Sciatic nerve (tissue), 2 donors: ENCODE measurements at regions not wholly inside any gene's neighbourhood (a gene's known extent, or its start where the extent isn't known, plus 50 kb on each side); places are given as distances from the start of the nearest gene placed in this dataset.
"Not testable (repeated sequence)": the region's sequence is repeated elsewhere in the genome, so short reads cannot be mapped to it uniquely, and the experiment has no call there.

ENCODE experiments used
- ATAC-seq: fragments of 200-7000 bp; cut with Tn5 transposase; one replicate; pipeline ENCODE4 v1.9.1; 2020; ENCODE audit warnings: mild to moderate bottlenecking, moderate library complexity
- DNase-seq: peaks from one replicate; pipeline ENCODE4 v3.0.0-alpha.2; 2020; ENCODE audit warnings: low spot score
- intact Hi-C: fragments of 100-400 bp; cut with DNase I; formaldehyde crosslinking; loops from one replicate; pipeline ENCODE4 v1.14.2; 2022
- donor health status: DM: no; HTN: no; CAD: no.
- donor health status: DM: no; HTN: no; CAD: no.

DNA sequence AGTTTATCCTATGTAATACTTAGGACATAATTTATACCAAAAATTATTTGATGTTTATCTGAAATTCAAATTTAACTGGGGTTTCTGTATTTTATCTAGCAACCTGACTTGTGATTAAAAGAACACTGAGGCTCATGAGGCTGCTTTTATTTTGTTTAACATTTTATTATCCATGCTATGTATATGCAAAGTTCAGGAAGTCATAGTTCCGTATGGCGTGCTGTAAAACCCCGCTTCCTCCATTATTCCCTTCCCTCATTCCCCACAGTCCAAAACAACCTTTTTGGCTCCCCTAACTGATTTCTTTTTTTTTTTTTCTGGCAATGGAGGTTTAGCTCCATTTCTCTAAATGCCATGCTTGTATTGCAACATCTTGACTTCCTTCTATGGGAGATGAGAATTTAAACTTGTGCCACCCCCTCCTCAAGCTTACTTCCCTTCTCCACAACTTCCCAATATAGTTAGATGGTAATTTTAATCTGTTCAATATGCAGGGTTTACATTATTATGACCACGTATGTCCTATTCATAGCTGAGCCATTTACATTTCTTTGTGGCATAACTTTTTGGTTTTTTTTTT is 138.0 kb upstream of the DNAH14 start:
- intact Hi-C loops: no loop called here
- ATAC-seq: no peak
- DNase-seq: no peak

DNA sequence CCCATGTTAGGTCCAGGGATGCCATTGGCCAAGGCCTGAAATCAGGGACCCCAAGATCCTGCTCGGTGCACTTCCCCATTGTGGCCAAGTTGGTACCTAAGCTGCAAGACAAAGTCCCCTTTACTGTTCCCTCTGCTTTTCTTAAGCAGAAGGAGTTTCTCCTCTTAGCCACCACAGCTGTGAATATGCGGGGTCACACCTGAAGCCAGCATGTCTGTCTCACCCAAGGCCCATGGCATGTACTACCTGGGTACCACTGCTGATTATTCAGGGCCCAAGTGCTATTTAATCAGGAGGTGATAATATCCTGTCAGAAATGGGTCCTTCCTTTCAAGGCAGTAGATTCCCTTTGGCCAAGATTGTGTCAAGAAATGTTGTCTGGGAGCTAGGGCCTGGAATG is 133.9 kb upstream of the DNAH14 start:
- intact Hi-C loops: no loop called here
- no peak for DNase-seq
- ATAC-seq: no peak

DNA sequence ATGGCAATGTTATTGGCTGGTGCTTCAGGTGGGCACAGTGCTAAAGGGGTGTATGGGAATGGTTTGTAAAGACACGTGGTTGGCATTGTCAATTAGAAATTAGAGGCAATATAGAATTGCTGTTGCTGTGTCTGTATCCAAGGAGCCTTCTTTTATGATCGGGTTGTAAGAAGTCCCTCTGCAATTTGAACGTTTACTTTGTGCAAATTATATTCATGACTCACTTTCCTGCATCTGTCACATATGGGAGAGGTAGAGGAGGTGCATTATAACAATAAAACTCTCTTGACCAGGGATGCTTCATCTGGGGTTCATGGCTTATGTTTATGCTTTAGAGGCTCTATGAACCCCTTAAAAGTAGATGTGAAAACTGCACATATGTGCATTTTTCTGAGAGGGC is 130.4 kb upstream of the DNAH14 start:
- DNase-seq (no peak), ATAC-seq (no peak)
- intact Hi-C loops: no loop called here

DNA sequence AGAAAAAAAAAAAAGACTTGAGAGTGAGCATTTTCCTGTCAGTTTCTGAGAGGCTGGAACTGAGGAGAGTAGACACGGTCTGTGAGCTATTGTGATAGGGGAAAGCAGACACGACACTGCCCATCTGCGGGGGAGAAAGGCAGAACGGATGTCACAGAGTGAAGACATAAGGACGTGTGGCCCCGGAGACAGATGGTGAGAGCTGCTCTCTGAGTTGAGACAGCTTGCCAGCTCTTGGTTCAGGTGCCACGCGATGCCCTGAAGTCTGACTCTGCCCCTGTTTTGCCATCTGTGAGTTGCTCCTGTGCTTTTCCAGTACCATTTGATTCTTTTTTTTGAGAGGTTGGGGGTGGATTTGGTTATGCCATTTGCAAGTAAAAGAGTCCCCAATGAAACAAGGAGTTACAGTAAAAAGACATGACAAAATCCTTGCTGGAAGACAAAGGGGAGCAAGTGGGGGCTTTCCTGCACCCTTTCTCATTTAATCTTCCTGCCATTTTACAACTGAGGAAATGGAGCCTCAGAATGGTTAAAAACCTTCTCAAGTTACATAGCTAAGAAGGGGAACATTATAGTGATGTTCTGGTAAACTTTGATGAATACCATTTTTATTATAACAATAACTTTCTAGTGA is 128.9 kb upstream of the DNAH14 start:
- DNase-seq (no peak), ATAC-seq (no peak)
- intact Hi-C loops: no loop called here

DNA sequence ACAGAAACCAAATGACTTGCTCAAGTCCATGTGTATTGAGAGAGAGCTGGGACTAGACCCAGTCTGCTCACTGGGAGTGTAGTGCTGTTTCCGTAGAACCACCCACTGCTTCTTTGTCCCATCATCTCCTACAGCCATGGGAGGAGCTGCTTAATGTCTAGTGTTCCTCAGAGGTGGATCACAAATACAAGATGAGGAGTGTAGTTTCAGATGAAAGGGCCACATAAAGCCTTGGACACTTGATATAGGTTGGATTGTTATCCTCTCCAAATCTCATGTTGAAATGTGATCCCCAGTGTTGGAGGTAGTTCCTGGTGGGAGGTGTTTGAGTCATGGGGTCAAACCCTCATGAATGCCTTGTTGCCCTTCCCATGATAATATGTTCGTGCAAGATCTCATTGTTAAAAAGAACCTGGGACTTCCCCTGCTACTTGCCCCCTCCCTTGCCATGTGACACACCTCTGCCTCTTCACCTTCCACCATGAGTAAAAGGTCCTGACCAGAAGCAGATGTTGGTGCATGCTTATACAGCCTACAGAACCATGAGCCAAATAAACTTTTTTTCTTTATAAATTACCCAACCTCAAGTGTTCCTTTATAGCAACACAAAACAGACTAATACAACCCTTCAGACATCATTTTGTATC is 127.5 kb upstream of the DNAH14 start:
- DNase-seq (no peak), ATAC-seq (no peak)
- intact Hi-C loops: no loop called here

DNA sequence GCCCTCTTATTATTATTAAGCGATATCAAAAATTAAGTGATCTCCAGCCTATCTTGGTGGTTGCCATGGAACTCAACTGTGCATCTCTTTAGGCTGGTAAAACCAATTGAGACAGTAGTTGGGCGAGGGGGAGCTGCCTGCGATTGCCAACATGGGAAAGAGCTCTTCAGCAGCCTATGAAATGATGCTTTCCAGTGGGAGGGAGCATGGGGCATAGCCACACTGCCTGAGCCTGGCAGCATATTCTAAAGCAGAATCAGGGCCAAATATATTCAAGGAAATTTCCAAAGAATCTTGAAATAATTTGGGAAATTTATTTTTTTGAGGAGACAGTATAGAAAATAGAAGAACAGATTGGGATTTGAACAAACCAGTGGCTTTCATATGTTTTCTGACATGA is 126.9 kb upstream of the DNAH14 start:
- DNase-seq: no peak
- no peak for ATAC-seq
- intact Hi-C loops: no loop called here

DNA sequence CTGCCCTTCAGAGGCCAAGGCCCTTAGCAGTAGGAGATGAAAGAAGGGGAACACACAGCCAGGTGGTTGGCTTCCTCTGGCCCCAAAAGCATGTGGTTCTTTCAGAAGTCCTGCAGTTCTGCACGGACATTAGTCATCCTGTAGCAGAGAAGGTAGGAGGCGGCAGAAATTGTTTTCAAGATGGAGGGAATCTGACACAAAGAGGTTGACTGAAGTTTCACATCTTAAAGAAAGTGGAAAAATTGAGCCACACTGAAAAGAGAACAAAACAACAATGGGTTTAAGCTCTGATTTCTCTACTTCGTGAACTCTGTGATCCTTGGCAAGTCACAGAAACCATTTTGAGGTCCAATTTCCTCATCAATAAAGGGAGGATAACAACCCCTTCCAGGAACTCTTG is 125.3 kb upstream of the DNAH14 start:
- DNase-seq (no peak), ATAC-seq (no peak)
- intact Hi-C loops: no loop called here

DNA sequence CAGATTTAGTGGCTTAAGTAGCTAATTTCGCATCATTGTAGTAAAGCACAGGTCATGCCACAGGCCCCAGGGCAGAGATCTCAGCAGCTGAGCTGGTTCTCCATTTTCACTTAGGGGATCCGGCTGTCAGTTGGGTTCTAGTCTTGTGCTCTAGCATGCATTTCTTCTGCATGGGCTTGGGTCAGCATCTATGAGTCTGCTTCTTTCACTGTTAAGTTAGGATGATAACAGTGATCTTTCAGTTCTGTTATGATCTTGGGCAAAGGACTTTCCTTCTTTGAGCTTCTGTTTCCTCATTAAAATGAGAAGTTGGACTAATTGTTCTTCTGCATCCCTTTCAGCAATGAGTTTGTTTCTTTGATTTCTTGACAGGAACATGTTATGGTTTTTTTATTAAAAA is 123.6 kb upstream of the DNAH14 start:
- ATAC-seq (no peak), DNase-seq (no peak)
- intact Hi-C loops: no loop called here

DNA sequence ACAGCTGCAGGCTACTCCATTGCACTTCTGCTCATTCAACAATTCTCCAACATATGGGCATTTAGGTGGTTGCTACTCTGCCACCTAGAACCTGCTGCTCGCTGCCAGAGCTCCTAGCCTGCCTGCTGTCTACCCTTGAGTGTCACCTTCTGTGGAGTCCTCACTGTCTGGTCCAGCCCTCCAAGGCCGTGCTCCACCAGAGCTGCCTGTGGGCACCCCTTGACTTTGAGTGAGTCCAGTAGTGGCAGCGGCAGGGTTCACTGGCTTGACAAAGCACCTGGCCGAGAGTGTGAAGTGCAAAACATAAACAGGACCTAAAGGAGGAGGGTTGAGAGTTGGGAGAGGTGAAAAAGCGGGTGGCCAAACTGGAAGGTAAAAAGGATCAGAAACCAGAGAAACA is 120.3 kb upstream of the DNAH14 start:
- intact Hi-C loops: no loop called here
- ATAC-seq: no peak
- no peak for DNase-seq

DNA sequence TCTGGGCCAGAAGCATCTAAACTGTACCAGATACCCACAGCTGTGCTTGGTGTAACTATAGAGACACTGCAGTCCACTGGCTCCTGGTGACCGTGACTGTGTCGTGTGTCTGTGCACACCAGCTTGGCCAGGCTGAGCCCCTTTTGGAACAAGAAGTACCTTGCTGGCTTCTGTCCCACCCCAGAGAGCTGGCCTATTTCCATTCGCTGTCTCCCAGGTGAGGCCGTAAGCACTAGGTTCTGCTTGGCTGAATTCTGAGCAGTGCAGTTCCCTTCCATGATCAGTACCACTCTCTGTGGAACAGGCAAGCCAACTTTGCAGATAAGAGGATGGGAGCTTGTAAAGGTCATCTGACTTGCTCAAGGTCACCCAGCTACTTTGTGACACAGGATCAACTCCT is 119.9 kb upstream of the DNAH14 start:
- intact Hi-C loops: no loop called here
- DNase-seq (no peak), ATAC-seq (no peak)

DNA sequence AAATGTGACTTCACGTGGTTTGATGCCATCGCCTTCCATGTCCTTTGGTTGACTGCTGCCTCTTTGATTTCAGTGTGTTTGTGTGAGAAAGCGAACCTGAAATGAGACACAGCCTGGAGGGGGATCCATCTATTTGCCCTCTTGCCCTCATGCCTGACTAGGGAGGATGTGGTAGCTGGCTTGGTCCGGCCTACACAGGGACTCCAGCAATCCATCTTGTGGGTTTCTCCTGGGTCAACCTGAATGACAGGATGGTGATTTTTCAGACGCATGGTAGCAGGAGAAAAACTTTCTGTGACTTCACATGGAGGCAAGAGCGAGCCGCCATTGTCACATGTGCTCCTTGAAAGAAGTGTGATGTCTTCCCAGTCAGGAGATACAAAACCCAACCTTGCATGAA is 117.9 kb upstream of the DNAH14 start:
- DNase-seq (no peak), ATAC-seq (no peak)
- intact Hi-C loops: no loop called here

DNA sequence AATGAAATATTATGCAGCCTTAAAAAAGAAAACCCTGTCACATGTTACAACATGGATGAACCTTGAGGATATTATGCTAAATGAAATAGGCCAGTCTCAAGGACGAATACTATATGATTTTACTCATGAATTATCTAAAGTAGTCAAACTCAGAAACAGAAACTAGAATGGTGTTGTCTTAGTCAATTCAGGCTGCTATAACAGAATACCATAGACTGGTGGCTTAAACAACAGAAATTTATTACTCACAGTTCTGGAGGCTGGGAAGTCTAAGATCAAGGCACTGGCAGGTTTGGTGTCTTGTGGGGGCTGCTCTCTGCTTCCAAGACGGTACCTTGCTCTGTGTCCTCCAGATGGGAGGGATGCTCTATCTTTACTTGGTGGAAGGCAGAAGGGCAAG is 113.8 kb upstream of the DNAH14 start:
- intact Hi-C loops: no loop called here
- ATAC-seq (no peak), DNase-seq (no peak)

DNA sequence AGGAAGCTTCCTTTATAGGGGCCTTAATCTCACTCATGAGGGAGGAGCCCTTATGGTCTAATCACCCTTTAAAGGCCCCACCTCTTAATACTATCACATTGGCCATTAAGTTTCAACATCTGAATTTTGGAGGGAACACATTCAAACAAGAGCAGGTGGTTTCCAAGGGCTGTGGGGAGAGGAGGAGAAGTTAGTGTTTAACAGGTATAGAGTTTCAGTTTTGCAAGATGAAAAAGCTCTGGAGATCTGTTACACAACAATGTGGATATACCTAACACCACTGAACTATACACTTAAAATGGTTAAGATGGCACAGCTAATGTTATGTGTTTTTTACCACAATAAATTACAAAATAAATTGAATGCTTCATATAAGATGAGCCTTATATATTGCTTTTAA is 113.4 kb upstream of the DNAH14 start:
- intact Hi-C loops: no loop called here
- DNase-seq: no peak
- ATAC-seq: no peak

DNA sequence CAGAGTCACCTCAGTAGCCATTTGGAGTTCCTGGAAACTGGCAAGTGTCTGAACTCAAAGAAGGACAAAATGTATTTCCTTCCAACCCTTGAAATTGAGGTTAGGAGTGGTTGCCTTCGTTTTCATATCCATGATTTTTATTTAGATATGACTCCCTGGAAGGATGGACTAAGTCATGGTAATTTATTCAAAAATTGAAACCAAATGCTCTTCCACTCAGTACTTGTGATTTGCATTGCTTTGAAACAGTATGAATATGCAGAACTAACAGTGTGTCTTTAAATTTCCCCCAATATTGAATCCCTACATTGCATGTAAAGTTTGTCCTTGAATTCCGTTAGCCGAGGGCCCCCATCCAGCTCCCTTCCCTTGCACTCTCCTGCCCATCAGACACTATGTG is 112.1 kb upstream of the DNAH14 start:
- ATAC-seq (no peak), DNase-seq (no peak)
- intact Hi-C loops: no loop called here

DNA sequence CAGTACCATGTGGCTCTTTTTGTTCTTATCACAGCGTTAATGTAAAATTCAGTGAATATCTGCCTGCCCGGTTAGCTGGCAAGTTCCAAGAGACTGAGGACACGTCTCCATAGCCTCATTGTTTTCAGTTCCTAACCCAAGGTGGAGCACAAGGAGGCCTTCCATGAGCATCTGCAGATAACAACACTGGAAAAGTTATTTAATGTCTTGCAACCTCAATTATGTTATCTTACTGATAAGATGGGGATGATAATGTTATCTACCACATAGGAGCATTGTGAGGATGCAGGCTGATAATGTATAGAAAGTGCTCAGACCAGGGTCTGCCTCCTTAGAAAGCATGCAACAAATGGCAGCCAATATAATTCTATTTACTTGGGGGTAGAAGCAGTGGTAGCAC is 109.6 kb upstream of the DNAH14 start:
- no peak for ATAC-seq
- intact Hi-C loops: no loop called here

DNA sequence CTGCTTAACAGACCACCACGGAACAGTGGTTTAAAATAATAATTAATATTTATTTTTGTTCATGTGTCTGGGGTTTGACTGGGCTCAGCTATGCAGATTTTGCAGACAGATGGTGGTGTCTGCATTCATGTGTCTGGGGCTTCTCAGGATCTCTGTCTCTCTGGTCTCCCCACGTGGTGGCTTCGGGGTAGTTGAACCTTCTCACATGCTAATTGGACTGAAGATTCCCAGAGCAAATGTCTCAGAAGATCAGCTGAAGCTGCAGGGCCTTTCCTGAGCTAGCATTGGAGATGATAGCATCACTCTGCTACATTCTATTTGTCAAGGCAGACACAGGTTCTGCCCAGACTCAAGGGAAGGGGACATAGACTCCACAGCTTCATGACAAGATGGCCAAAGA is 109.1 kb upstream of the DNAH14 start:
- ATAC-seq (no peak), DNase-seq (no peak)
- intact Hi-C loops: no loop called here

More for the DNA sequence above, 109.6 kb upstream of the DNAH14 start:
- no peak for DNase-seq

DNA sequence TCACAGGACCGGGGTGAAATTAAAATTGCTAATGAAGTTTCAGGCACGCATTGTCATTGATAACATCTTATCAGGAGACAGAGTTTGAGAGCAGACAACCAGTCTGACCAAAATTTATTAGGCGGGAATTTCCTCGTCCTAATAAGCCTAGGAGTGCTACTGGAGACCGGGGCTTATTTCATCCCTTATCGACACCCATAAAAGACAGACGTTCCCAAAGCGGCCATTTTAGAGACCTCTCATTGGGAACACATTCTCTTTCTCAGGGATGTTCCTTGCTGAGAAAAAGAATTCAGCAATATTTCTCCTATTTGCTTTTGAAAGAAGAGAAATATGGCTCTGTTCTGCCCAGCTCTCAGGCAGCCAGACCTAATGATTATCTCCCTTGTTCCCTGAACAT is 107.7 kb upstream of the DNAH14 start:
- DNase-seq, ATAC-seq, intact Hi-C loops: not testable (repeated sequence)

DNA sequence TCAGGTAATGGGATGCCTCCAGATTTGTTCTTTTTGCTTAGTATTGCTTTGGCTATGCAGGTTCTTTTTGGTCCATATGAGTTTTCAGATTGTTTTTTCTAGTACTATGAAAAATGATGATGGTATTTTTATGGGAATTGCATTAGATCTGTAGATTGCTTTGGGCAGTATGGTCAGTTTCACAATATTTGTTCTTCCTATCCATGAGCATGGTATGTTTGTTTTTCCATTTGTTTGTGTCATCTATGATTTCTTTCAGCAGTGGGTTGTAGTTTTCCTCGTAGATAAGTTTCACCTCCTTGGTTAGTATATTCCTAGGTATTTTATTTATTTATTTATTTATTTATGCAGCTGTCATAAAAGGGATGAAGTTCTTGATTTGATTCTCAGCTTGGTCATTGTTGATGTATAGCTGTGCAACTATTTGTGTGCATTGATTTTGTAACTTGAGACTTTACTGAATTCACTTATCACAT is 103.9 kb upstream of the DNAH14 start:
- ATAC-seq (no peak), DNase-seq (no peak)
- intact Hi-C loops: no loop called here

DNA sequence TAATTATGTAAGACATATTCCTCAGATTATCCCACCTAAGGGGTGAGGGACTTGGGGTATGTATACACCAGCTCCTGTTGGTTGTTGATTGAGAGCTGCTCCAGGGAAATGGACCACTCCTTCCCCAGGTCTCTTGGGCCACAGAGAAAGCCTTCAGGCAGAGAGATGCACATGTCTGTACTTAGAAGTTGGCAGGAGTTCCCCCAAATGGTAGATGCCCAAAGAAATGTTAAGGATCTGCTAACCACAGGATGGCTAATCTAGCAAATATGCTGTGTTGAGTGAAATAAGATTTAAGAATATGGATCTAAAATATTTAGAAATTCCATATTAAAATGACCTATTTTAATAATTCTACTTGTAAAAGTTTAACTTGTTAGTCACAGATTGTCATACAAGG is 100.8 kb upstream of the DNAH14 start:
- DNase-seq (no peak), ATAC-seq (no peak)
- intact Hi-C loops: no loop called here

DNA sequence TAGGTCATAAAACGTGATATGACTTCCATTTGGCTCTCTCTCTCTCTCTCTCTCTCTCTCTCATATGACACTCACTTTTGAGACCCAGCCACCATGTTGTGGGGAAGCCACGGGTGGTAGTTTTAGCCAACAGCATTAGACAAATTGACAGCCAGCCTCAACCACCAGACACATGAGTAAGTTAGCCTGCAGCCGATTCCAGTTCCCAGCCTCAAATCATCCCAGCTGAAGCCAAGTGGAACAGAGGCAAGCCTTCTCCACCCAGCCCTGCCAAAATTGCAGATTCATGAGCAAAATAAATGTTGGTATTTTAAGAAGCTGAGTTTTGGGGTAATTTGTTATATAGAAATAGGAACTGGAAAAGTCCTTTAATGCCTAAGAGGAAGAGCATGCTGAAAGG is 98.0 kb upstream of the DNAH14 start:
- ATAC-seq (no peak), DNase-seq (no peak)
- intact Hi-C loops: no loop called here
